GM12878 (cell line): ENCODE measurements at regions not wholly inside any gene's neighbourhood (a gene's known extent, or its start where the extent isn't known, plus 50 kb on each side); places are given as distances from the start of the nearest gene placed in this dataset.

Experiments
- ATAC-seq: fragments of 200-7000 bp; cut with Tn5 transposase; 3 replicates; pipeline ENCODE4 v1.9.1; 2020; ENCODE audit warnings: mild to moderate bottlenecking, moderate library complexity
- BruUV-seq: library from RNA; stranded (reverse); fragments of 400-500 nt; replicated peaks from 2 replicates; lab custom pipeline; 2021; lab: Mats Ljungman, UMichigan
- CTCF ChIA-PET: fragments of 300-600 bp; sonication (Branson Sonifier 250); formaldehyde crosslinking; extraction: SDS; loops from one replicate; lab custom pipeline; 2021; ENCODE audit warnings: inconsistent platforms; lab: Yijun Ruan, JAX
- POLR2A ChIA-PET: fragments of 350-600 bp; formaldehyde crosslinking; extraction: SDS; loops from one replicate; lab custom pipeline; 2021; ENCODE audit warnings: inconsistent platforms; lab: Charles Lee
- RAD21 ChIA-PET: fragments of 300-600 bp; sonication (Branson Sonifier 250); formaldehyde crosslinking; loops from one replicate; lab custom pipeline; 2023; ENCODE audit warnings: antibody characterized with exemption; ENCODE audit not compliant: unreplicated experiment; lab: Charles Lee
- SMC1A ChIA-PET: fragments of 300-600 bp; sonication (Branson Sonifier 250); formaldehyde crosslinking; loops from one replicate; lab custom pipeline; 2023; ENCODE audit not compliant: unreplicated experiment, uncharacterized antibody; lab: Charles Lee
- DNase-seq: peaks from one replicate; pipeline ENCODE4 v3.0.0-alpha.2; 2011; ENCODE audit warnings: low read depth, low spot score
- FAIRE-seq: peaks from 3 replicates; lab custom pipeline; 2011; peaks lifted over from hg19 to GRCh38; lab: Jason Lieb, UNC
- H2AFZ ChIP-seq: 2 replicates; pipeline ENCODE4 v1.6.0; 2011; ENCODE audit warnings: low read depth, low read length, control low read depth; ENCODE audit not compliant: control insufficient read depth
- H3K27ac ChIP-seq: 2 replicates; pipeline ENCODE4 v1.5.1; 2011; ENCODE audit warnings: control low read depth; ENCODE audit not compliant: control insufficient read depth, insufficient read depth
- H3K27me3 ChIP-seq, 2 experiments: replicated peaks in 1 of 2; 2 replicates each; pipeline versions ENCODE4 v1.6.0 to v1.6.1; 2011; ENCODE audit warnings: low read length in 1 of 2; ENCODE audit not compliant: control insufficient read depth in 2 of 2, insufficient read depth in 2 of 2
- H3K36me3 ChIP-seq, 2 experiments: 2 replicates each; pipeline ENCODE4 v1.5.1; 2011; ENCODE audit warnings: low read length in 1 of 2; ENCODE audit not compliant: control insufficient read depth in 2 of 2, insufficient read depth in 2 of 2
- H3K4me1 ChIP-seq: 2 replicates; pipeline ENCODE4 v1.6.1; 2011; ENCODE audit warnings: mild to moderate bottlenecking, low read length, moderate library complexity, mixed read lengths; ENCODE audit not compliant: control insufficient read depth, insufficient read depth
- H3K4me2 ChIP-seq: 2 replicates; pipeline ENCODE4 v1.6.0; 2011; ENCODE audit warnings: control low read depth; ENCODE audit not compliant: control insufficient read depth, insufficient read depth
- H3K4me3 ChIP-seq: fragments of 200-600 bp; sonication (generic); 2 replicates; pipeline ENCODE4 v1.5.1; 2016
- H3K79me2 ChIP-seq: 2 replicates; pipeline ENCODE4 v1.6.0; 2011; ENCODE audit warnings: low read length; ENCODE audit not compliant: control insufficient read depth, insufficient read depth
- H3K9ac ChIP-seq: 2 replicates; pipeline ENCODE4 v1.8.0; 2011; ENCODE audit warnings: low read length, control low read depth, mixed read lengths; ENCODE audit not compliant: control insufficient read depth, insufficient read depth
- H3K9me3 ChIP-seq: replicated peaks from 3 replicates; pipeline ENCODE4 v1.5.1; 2011; ENCODE audit warnings: mild to moderate bottlenecking, low read length; ENCODE audit not compliant: control insufficient read depth, insufficient read depth
- H4K20me1 ChIP-seq: 2 replicates; pipeline ENCODE4 v1.6.0; 2011; ENCODE audit not compliant: control insufficient read depth, insufficient read depth
- CEBPB ChIP-seq, 2 experiments: fragments of 150-350 bp in 1 of 2; IDR thresholded peaks; 2 replicates each; pipeline ENCODE4 v1.6.1; 2012 to 2014; ENCODE audit warnings: low read depth in 2 of 2, low read length in 2 of 2, borderline replicate concordance in 1 of 2, inconsistent platforms in 1 of 2
- CHD1 ChIP-seq: IDR thresholded peaks from 2 replicates; pipeline ENCODE4 v1.6.1; 2012; ENCODE audit warnings: low read depth, low read length, improper control_type of control experiment
- CREM ChIP-seq: IDR thresholded peaks from 2 replicates; pipeline ENCODE4 v1.6.1; 2014; ENCODE audit warnings: antibody characterized with exemption, low read depth
- FOXK2 ChIP-seq: fragments of 450-650 bp; IDR thresholded peaks from 2 replicates; pipeline ENCODE4 v1.6.1; 2017; ENCODE audit warnings: mild to moderate bottlenecking, moderate library complexity
- GATAD2B ChIP-seq: fragments of 450-650 bp; conservative IDR thresholded peaks from 2 replicates; pipeline ENCODE4 v1.6.1; 2017; ENCODE audit warnings: low read depth, mild to moderate bottlenecking, moderate library complexity
- MYC ChIP-seq: IDR thresholded peaks from 2 replicates; pipeline ENCODE4 v1.6.1; 2011; ENCODE audit warnings: mild to moderate bottlenecking, low read length, moderate library complexity, inconsistent platforms; ENCODE audit not compliant: insufficient read depth, insufficient replicate concordance, insufficient read length, severe bottlenecking
- RELA ChIP-seq: fragments of 450-650 bp; IDR thresholded peaks from 2 replicates; pipeline ENCODE4 v1.8.0; 2014; ENCODE audit warnings: borderline replicate concordance; ENCODE audit not compliant: partially characterized antibody
- SIX5 ChIP-seq: IDR thresholded peaks from 2 replicates; pipeline ENCODE4 v1.6.1; 2011; ENCODE audit warnings: mild to moderate bottlenecking, low read depth, low read length, moderate library complexity; ENCODE audit not compliant: severe bottlenecking
- STAT1 ChIP-seq: fragments of 450-650 bp; conservative IDR thresholded peaks from 2 replicates; pipeline ENCODE4 v1.6.1; 2014; ENCODE audit warnings: antibody characterized with exemption, mild to moderate bottlenecking
- TAF1 ChIP-seq: IDR thresholded peaks from 2 replicates; pipeline ENCODE4 v1.6.1; 2011; ENCODE audit warnings: mild to moderate bottlenecking, low read depth, low read length, borderline replicate concordance
- TARDBP ChIP-seq: IDR thresholded peaks from 2 replicates; pipeline ENCODE4 v1.6.1; 2016; ENCODE audit warnings: borderline replicate concordance
- TCF7 ChIP-seq: IDR thresholded peaks from 2 replicates; pipeline ENCODE4 v1.6.1; 2014; ENCODE audit warnings: antibody characterized with exemption, borderline replicate concordance
- YBX1 ChIP-seq: fragments of 450-650 bp; IDR thresholded peaks from 2 replicates; pipeline ENCODE4 v1.6.1; 2016; ENCODE audit warnings: antibody characterized with exemption
- ZBED1 ChIP-seq: IDR thresholded peaks from 2 replicates; pipeline ENCODE4 v1.6.1; 2016; ENCODE audit warnings: borderline replicate concordance
- ZNF274 ChIP-seq: IDR thresholded peaks from one replicate; pipeline ENCODE4 v1.8.0; 2011; ENCODE audit not compliant: insufficient read length, insufficient read depth
- WGBS: methylation state at CpG from one replicate; pipeline ENCODE4 v1.1.6; 2016; ENCODE audit warnings: low lambda C conversion rate; ENCODE audit not compliant: insufficient replicate concordance, insufficient coverage; ENCODE audit errors: missing lambda C conversion rate; 5-methylcytosine and 5-hydroxymethylcytosine counted together
- in situ Hi-C: fragments of 300-500 bp; cut with MboI; formaldehyde crosslinking; loops from 9 replicates; pipeline ENCODE4 v1.14.3; 2018; ENCODE audit warnings: mixed read lengths
- intact Hi-C: fragments of 100-400 bp; cut with micrococcal nuclease; formaldehyde crosslinking; loops from one replicate; pipeline ENCODE4 v1.14.2; 2022; ENCODE audit not compliant: unreplicated experiment
- TF ChIP-seq, protein P1 (sequence below): IDR thresholded peaks from 2 replicates; pipeline ENCODE4 v1.6.1; 2011; ENCODE audit warnings: low read depth, low read length, improper control_type of control experiment, borderline replicate concordance
- TF ChIP-seq, protein P2 (sequence below): fragments of 450-650 bp; conservative IDR thresholded peaks from 2 replicates; pipeline ENCODE4 v1.6.1; 2017; ENCODE audit warnings: mild to moderate bottlenecking, moderate library complexity
- TF ChIP-seq, protein P3 (sequence below): IDR thresholded peaks from 2 replicates; pipeline ENCODE4 v1.6.1; 2012; ENCODE audit warnings: low read depth, low read length, improper control_type of control experiment
- TF ChIP-seq, protein P4 (sequence below): fragments of 150-350 bp; IDR thresholded peaks from 2 replicates; pipeline ENCODE4 v1.6.1; 2016; ENCODE audit warnings: low read depth, low read length

DNA sequence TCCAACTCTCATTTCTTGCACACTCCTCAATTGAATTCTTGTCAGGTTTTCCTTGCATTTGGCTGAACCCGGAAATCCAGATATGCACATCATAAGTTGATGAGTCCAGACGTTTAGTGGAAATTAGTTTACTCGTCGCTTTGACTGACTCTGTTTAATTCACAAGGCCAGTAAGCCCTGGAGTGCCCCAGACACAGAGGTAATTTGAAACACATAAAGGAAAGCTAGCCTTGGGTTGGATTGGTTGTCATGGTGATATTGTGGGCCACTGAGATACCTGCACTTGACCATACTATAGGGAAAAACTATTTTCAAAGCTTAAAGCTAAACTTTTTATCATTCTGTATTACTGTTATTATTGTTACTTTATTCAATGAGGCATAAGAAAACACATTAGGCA is 178.3 kb upstream of the CA10 start:
- FAIRE-seq (no peak), DNase-seq (no peak), ATAC-seq (no peak)
- Histone ChIP-seq H2AFZ (no peak overlapping the region), H3K9ac (no peak overlapping the region), H3K36me3 (no peaks in the 10 kb centered on the region), H3K9me3 (no peaks in the 10 kb centered on the region), H3K27me3 (no peaks in the 10 kb centered on the region), H3K27ac (no peak overlapping the region), H4K20me1 (no peaks in the 10 kb centered on the region), H3K79me2 (no peaks in the 10 kb centered on the region), H3K4me1 (no peaks in the 10 kb centered on the region), H3K4me3 (no peak overlapping the region), H3K4me2 (no peak overlapping the region)
- RAD21 ChIA-PET: no interaction called here
- WGBS: 21% methylated on average over 4 of the region's 4 CpGs
- in situ Hi-C loops (no loop called here), intact Hi-C loops (no loop called here)
- BruUV-seq: no TSS peak
- TF ChIP-seq, protein P1, sequence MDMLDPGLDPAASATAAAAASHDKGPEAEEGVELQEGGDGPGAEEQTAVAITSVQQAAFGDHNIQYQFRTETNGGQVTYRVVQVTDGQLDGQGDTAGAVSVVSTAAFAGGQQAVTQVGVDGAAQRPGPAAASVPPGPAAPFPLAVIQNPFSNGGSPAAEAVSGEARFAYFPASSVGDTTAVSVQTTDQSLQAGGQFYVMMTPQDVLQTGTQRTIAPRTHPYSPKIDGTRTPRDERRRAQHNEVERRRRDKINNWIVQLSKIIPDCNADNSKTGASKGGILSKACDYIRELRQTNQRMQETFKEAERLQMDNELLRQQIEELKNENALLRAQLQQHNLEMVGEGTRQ: no peak
- TF ChIP-seq, protein P2, sequence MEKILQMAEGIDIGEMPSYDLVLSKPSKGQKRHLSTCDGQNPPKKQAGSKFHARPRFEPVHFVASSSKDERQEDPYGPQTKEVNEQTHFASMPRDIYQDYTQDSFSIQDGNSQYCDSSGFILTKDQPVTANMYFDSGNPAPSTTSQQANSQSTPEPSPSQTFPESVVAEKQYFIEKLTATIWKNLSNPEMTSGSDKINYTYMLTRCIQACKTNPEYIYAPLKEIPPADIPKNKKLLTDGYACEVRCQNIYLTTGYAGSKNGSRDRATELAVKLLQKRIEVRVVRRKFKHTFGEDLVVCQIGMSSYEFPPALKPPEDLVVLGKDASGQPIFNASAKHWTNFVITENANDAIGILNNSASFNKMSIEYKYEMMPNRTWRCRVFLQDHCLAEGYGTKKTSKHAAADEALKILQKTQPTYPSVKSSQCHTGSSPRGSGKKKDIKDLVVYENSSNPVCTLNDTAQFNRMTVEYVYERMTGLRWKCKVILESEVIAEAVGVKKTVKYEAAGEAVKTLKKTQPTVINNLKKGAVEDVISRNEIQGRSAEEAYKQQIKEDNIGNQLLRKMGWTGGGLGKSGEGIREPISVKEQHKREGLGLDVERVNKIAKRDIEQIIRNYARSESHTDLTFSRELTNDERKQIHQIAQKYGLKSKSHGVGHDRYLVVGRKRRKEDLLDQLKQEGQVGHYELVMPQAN: no peak
- no peak for TF ChIP-seq FOXK2
- no peak for TF ChIP-seq TAF1
- TF ChIP-seq ZNF274: no peak
- no peak for TF ChIP-seq RELA
- TF ChIP-seq TCF7: no peak
- TF ChIP-seq, protein P3, sequence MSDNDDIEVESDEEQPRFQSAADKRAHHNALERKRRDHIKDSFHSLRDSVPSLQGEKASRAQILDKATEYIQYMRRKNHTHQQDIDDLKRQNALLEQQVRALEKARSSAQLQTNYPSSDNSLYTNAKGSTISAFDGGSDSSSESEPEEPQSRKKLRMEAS: no peak
- TF ChIP-seq STAT1: no peak
- TF ChIP-seq CREM: no peak
- no peak for TF ChIP-seq GATAD2B
- TF ChIP-seq CHD1: no peak
- no peak for TF ChIP-seq CEBPB (IDR thresholded peaks at IDR 0.05; ENCODE audit: borderline replicate concordance in 1 of 2, low read depth in 2 of 2, low read length in 2 of 2)
- TF ChIP-seq YBX1: no peak
- TF ChIP-seq MYC: no peak
- no peak for TF ChIP-seq ZBED1
- TF ChIP-seq SIX5: no peak
- TF ChIP-seq, protein P4, sequence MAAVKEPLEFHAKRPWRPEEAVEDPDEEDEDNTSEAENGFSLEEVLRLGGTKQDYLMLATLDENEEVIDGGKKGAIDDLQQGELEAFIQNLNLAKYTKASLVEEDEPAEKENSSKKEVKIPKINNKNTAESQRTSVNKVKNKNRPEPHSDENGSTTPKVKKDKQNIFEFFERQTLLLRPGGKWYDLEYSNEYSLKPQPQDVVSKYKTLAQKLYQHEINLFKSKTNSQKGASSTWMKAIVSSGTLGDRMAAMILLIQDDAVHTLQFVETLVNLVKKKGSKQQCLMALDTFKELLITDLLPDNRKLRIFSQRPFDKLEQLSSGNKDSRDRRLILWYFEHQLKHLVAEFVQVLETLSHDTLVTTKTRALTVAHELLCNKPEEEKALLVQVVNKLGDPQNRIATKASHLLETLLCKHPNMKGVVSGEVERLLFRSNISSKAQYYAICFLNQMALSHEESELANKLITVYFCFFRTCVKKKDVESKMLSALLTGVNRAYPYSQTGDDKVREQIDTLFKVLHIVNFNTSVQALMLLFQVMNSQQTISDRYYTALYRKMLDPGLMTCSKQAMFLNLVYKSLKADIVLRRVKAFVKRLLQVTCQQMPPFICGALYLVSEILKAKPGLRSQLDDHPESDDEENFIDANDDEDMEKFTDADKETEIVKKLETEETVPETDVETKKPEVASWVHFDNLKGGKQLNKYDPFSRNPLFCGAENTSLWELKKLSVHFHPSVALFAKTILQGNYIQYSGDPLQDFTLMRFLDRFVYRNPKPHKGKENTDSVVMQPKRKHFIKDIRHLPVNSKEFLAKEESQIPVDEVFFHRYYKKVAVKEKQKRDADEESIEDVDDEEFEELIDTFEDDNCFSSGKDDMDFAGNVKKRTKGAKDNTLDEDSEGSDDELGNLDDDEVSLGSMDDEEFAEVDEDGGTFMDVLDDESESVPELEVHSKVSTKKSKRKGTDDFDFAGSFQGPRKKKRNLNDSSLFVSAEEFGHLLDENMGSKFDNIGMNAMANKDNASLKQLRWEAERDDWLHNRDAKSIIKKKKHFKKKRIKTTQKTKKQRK: no peak
- no peak for TF ChIP-seq TARDBP
- SMC1A ChIA-PET: no interaction called here
- POLR2A ChIA-PET: no interaction called here
- CTCF ChIA-PET: no interaction called here
